Gastrocnemius medialis (tissue), 4 donors: ENCODE measurements at regions not wholly inside any gene's neighbourhood (a gene's known extent, or its start where the extent isn't known, plus 50 kb on each side); places are given as distances from the start of the nearest gene placed in this dataset.

Source experiments
- ATAC-seq, 2 donors: fragments of 150-250 bp; one replicate each; pipeline ENCODE4 v1.9.1; 2016
- DNase-seq, 2 donors: peaks; one replicate each; pipeline ENCODE4 v3.0.0-alpha.2; 2019
- H3K27ac ChIP-seq, 4 donors: fragments of 200-600 bp; sonication (generic); 1 replicate in 1 of 4; 2 replicates in 3 of 4; pipeline ENCODE4 v1.5.1; 2016 to 2018; ENCODE audit warnings: mild to moderate bottlenecking in 2 of 4, moderate library complexity in 1 of 4
- H3K27me3 ChIP-seq, 3 donors: fragments of 200-600 bp; sonication (generic) in 2 of 3; 1 replicate in 1 of 3; 2 replicates in 2 of 3; pipeline versions ENCODE4 v1.5.1 to v1.6.0; 2016 to 2019; ENCODE audit warnings: mild to moderate bottlenecking in 1 of 3, moderate library complexity in 1 of 3
- H3K36me3 ChIP-seq, 2 donors: fragments of 200-600 bp; sonication (generic) in 1 of 2; one replicate each; pipeline ENCODE4 v1.5.1; 2017 to 2018
- H3K4me1 ChIP-seq, 2 donors: fragments of 200-600 bp; sonication (generic) in 1 of 2; one replicate each; pipeline ENCODE4 v1.5.1; 2016 to 2017; ENCODE audit warnings: mild to moderate bottlenecking in 2 of 2
- H3K4me3 ChIP-seq, 4 donors: fragments of 200-600 bp; sonication (generic) in 3 of 4; 1 replicate in 1 of 4; 2 replicates in 3 of 4; pipeline ENCODE4 v1.5.1; 2016 to 2019; ENCODE audit warnings: mild to moderate bottlenecking in 2 of 4
- H3K9me3 ChIP-seq, 3 donors: fragments of 200-600 bp; sonication (generic) in 2 of 3; 1 replicate in 1 of 3; 2 replicates in 2 of 3; pipeline ENCODE4 v1.5.1; 2016 to 2019
- POLR2A ChIP-seq, 2 donors: fragments of 450-650 bp; IDR thresholded peaks; one replicate each; pipeline ENCODE4 v1.6.1; 2017; ENCODE audit warnings: antibody characterized with exemption in 2 of 2, mild to moderate bottlenecking in 2 of 2, moderate library complexity in 2 of 2
- in situ Hi-C, 4 donors: fragments of 200-750 bp; cut with MboI; loops; one replicate each; pipeline versions ENCODE4 v1.15.0 to v1.8.0; 2017; ENCODE audit warnings: low sequenced_read_pairs in 4 of 4
- intact Hi-C: fragments of 100-400 bp; cut with DNase I; formaldehyde crosslinking; loops from one replicate; pipeline ENCODE4 v1.15.1; 2023; ENCODE audit warnings: low total_unique reads
- TF ChIP-seq, protein P1 (sequence below), 5 experiments: fragments of 450-650 bp in 3 of 5; fragments of 200-600 bp in 2 of 5; sonication (generic) in 2 of 5; IDR thresholded peaks in 4 of 5; conservative IDR thresholded peaks in 1 of 5; 1 replicate in 4 of 5; 2 replicates in 1 of 5; pipeline ENCODE4 v1.5.1; 2016 to 2019; ENCODE audit warnings: antibody characterized with exemption in 5 of 5, mild to moderate bottlenecking in 3 of 5, moderate library complexity in 3 of 5

DNA sequence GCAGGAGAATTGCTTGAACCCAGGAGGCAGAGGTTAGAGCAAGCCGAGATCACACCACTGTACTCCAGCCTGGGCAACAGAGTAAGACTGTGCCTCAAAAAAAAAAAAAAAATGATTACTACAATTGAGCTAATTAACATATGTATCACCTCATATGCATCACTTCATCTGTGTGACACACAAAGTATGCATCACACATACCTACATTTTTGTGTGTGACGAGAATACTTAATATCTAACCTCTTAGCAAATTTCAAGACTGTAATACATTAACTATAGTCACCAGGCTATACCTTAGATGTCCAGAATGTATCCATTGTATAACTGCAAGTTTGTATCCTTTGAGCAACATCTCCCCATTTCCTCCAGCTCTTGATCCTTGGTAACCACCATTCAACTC, 214.2 kb upstream of the MON1B start:
- no peak for ATAC-seq
- no peak for DNase-seq

DNA sequence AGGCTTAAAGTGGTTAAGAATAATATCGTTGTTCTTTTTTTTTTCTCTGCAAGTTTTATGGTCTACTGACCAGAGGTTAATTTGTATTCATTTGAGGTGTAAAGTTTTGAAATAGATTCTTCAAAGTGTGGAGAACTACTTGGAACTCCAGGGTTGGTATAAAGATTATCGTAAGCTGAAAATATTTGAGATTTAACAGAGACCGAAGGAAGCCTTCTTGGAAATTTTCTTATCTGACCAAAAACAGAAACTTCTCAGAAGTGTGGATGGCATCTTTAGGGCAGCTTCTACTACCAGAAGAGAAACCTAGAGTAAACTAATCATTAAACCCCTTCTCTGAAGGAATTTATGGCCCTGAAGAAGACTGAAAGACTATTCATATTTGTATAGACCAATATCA, 206.8 kb upstream of the MON1B start:
- in situ Hi-C loops (no loop called here), intact Hi-C loops (no loop called here)
- no peak overlapping the region for H3K4me3 ChIP-seq
- no peaks in the 10 kb centered on the region for H3K27me3 ChIP-seq
- H3K27ac ChIP-seq: no peak overlapping the region
- no peaks in the 10 kb centered on the region for H3K36me3 ChIP-seq
- TF ChIP-seq, protein P1, sequence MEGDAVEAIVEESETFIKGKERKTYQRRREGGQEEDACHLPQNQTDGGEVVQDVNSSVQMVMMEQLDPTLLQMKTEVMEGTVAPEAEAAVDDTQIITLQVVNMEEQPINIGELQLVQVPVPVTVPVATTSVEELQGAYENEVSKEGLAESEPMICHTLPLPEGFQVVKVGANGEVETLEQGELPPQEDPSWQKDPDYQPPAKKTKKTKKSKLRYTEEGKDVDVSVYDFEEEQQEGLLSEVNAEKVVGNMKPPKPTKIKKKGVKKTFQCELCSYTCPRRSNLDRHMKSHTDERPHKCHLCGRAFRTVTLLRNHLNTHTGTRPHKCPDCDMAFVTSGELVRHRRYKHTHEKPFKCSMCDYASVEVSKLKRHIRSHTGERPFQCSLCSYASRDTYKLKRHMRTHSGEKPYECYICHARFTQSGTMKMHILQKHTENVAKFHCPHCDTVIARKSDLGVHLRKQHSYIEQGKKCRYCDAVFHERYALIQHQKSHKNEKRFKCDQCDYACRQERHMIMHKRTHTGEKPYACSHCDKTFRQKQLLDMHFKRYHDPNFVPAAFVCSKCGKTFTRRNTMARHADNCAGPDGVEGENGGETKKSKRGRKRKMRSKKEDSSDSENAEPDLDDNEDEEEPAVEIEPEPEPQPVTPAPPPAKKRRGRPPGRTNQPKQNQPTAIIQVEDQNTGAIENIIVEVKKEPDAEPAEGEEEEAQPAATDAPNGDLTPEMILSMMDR (IDR thresholded peaks at IDR 0.05 in 4 of 5, conservative IDR thresholded peaks at IDR 0.05 in 1 of 5): no peak
- TF ChIP-seq POLR2A (IDR thresholded peaks at IDR 0.05): no peak
- DNase-seq (no peak), ATAC-seq (no peak)
- H3K9me3 ChIP-seq: no peaks in the 10 kb centered on the region
- no peaks in the 10 kb centered on the region for H3K4me1 ChIP-seq

More for the DNA sequence above, 214.2 kb upstream of the MON1B start:
- H3K9me3 ChIP-seq: no peaks in the 10 kb centered on the region
- H3K27me3 ChIP-seq: no peaks in the 10 kb centered on the region
- intact Hi-C loops (no loop called here), in situ Hi-C loops (no loop called here)
- H3K4me1 ChIP-seq: no peaks in the 10 kb centered on the region
- no peak overlapping the region for H3K27ac ChIP-seq
- no peak overlapping the region for H3K4me3 ChIP-seq
- H3K36me3 ChIP-seq: no peaks in the 10 kb centered on the region
- TF ChIP-seq, protein P1 (IDR thresholded peaks at IDR 0.05 in 4 of 5, conservative IDR thresholded peaks at IDR 0.05 in 1 of 5): no peak
- no peak for TF ChIP-seq POLR2A (IDR thresholded peaks at IDR 0.05)

DNA sequence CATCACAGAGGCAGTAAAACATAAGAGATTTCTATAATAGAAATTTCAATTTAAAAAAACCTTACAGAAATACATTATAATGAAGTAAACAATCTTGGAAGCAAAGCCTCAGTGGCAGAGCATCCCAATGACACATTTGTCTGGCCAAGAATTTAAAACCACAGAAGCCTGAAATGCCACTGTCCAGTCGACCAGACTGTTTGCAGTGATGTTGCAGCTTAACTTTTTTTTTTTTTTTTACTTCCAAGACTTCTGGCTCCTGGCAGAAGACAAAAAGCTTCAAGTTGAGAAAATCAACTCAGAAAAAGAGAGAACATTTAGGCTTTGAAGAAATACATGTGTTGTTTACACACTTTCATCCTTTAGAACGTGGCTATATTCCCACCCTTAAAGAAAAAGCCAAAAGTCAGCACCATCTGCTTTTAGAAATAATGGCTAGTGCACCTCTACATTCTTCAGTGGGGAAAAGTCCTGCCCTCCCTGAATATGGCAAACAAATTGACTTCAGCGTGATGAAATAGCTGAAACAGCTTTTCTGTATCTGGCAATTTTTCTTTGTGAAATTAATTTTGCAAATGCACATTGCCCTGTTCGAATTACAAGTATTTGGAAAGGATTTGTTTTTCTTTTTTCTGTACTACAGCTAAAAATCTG, 205.5 kb upstream of the MON1B start:
- Histone ChIP-seq H3K27ac (no peak overlapping the region), H3K36me3 (no peaks in the 10 kb centered on the region), H3K27me3 (no peaks in the 10 kb centered on the region), H3K9me3 (no peaks in the 10 kb centered on the region), H3K4me1 (no peaks in the 10 kb centered on the region), H3K4me3 (no peak overlapping the region)
- TF ChIP-seq POLR2A (IDR thresholded peaks at IDR 0.05): no peak
- TF ChIP-seq, protein P1 (IDR thresholded peaks at IDR 0.05 in 4 of 5, conservative IDR thresholded peaks at IDR 0.05 in 1 of 5): no peak
- no peak for DNase-seq
- no peak for ATAC-seq
- in situ Hi-C loops: no loop called here
- intact Hi-C loops: no loop called here

DNA sequence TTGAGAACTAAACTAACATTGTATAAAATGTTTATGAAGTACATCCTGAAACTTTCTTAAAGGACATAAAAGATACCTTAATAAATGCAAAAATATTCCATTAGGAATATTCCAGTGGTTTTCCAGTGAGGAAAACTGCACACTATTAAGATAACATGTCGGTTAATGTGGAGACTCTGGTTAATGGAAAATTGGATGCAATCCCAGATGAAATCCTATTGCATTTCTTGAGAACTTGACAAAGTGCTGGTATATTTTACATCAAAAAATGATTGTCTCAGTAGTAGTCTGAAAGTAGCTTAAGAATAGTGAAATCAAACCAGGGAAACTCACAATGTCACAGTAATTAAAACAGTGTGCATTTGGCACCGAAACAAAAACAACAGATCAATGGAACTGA, 202.5 kb upstream of the MON1B start:
- no peaks in the 10 kb centered on the region for H3K36me3 ChIP-seq
- H3K4me3 ChIP-seq: no peak overlapping the region
- DNase-seq (no peak), ATAC-seq (no peak)
- in situ Hi-C loops: no loop called here
- no peaks in the 10 kb centered on the region for H3K27me3 ChIP-seq
- TF ChIP-seq, protein P1 (IDR thresholded peaks at IDR 0.05 in 4 of 5, conservative IDR thresholded peaks at IDR 0.05 in 1 of 5): no peak
- no peak for TF ChIP-seq POLR2A (IDR thresholded peaks at IDR 0.05)
- no peaks in the 10 kb centered on the region for H3K9me3 ChIP-seq
- H3K4me1 ChIP-seq: no peaks in the 10 kb centered on the region
- H3K27ac ChIP-seq: no peak overlapping the region
- intact Hi-C loops: no loop called here

DNA sequence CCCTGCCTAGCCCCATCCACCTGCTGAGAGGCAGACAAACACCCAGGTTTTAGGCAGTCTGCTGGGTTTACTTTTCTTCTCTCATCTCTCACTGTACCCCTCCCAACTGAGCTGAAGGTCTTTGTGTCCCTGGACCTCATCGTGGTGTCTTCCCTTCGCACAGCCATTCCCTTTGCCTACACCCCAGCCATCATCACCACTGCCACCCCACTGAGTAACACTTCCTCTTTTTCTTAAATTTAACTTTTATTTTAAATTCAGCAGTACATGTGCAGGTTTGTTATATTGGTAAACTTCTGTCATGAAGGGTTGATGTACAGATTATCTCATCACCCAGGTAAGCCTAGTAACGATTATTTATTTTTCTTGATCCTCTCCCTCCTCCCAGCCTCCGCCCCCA, 188.3 kb upstream of the MON1B start:
- no peak for ATAC-seq
- in situ Hi-C loops: loop anchor here in 1 of 4 donors (25.0 kb wide), 1 partner anchor 110 kb away; no protein-coding TSS in a partner anchor
- H3K27me3 ChIP-seq: no peaks in the 10 kb centered on the region
- H3K9me3 ChIP-seq: no peaks in the 10 kb centered on the region
- DNase-seq: no peak
- TF ChIP-seq, protein P1 (IDR thresholded peaks at IDR 0.05 in 4 of 5, conservative IDR thresholded peaks at IDR 0.05 in 1 of 5): no peak
- no peak for TF ChIP-seq POLR2A (IDR thresholded peaks at IDR 0.05)
- H3K36me3 ChIP-seq: no peaks in the 10 kb centered on the region
- H3K4me3 ChIP-seq: no peak overlapping the region
- H3K27ac ChIP-seq: no peak overlapping the region
- no peaks in the 10 kb centered on the region for H3K4me1 ChIP-seq
- intact Hi-C loops: no loop called here
